ENCODE measurements at regions not wholly inside any gene's neighbourhood (a gene's known extent, or its start where the extent isn't known, plus 50 kb on each side); places are given as distances from the start of the nearest gene placed in this dataset.

DNA sequence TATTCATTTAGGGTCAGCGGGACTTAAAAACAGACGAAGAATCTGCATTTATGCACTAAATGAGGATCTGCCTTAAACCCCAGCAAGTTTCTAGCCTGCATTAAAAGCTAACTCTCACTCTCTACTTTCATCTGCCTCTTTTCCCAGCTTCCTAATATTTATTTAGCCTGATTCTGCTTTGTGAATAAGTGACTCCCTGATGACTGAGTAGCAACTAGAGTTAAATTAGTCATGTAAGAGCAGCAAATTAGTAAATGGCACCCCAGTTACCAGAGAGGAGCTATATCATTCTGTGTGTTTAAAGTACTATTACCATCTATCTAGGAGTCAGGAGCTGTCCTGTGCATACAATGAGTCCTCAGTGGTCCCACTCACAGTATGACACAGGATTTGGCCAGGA, 391.0 kb upstream of the RORA start:
- H3K4me3 Mint-ChIP-seq = no peak overlapping the region
- H3K27ac Mint-ChIP-seq = no peak overlapping the region
- TF ChIP-seq, protein P1, sequence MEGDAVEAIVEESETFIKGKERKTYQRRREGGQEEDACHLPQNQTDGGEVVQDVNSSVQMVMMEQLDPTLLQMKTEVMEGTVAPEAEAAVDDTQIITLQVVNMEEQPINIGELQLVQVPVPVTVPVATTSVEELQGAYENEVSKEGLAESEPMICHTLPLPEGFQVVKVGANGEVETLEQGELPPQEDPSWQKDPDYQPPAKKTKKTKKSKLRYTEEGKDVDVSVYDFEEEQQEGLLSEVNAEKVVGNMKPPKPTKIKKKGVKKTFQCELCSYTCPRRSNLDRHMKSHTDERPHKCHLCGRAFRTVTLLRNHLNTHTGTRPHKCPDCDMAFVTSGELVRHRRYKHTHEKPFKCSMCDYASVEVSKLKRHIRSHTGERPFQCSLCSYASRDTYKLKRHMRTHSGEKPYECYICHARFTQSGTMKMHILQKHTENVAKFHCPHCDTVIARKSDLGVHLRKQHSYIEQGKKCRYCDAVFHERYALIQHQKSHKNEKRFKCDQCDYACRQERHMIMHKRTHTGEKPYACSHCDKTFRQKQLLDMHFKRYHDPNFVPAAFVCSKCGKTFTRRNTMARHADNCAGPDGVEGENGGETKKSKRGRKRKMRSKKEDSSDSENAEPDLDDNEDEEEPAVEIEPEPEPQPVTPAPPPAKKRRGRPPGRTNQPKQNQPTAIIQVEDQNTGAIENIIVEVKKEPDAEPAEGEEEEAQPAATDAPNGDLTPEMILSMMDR (conservative IDR thresholded peaks at IDR 0.05) = no peak
- H3K4me1 Mint-ChIP-seq (ENCODE audit: unreplicated experiment) = peaks cover 8% of the 10 kb centered on the region
- H3K27me3 Mint-ChIP-seq = peaks cover 21% of the 10 kb centered on the region
- DNase-seq (ENCODE audit: extremely low spot score, unreplicated experiment) = no peak
- H3K9me3 Mint-ChIP-seq = no peaks in the 10 kb centered on the region
- no peaks in the 10 kb centered on the region for H3K36me3 Mint-ChIP-seq

DNA sequence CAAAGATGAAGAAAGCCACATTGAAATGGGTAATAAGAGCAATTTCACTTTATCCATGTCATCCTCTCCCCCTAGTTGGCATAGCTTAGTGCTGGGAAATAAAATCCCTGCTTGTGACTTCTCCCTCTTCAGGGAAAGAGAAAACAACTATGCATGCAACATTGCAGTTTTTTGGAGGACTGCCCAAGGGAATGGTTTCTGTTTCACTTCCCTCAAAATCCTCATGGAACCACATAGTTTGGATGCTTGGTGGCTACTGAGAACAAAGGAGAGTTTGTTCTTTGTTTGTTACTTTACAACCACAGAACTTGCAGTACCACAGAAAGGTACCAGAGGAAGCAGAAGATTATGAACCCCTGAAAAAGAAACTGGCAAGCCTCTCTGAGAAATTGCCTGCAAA, 384.6 kb upstream of the RORA start:
- Mint-ChIP-seq H3K27ac (no peak overlapping the region), H3K4me1 (ENCODE audit: unreplicated experiment) (no peaks in the 10 kb centered on the region), H3K9me3 (peaks cover 6% of the 10 kb centered on the region), H3K36me3 (no peaks in the 10 kb centered on the region), H3K27me3 (peaks cover 17% of the 10 kb centered on the region), H3K4me3 (no peak overlapping the region)
- TF ChIP-seq, protein P1 (conservative IDR thresholded peaks at IDR 0.05) = no peak
- no peak for DNase-seq (ENCODE audit: extremely low spot score, unreplicated experiment)

DNA sequence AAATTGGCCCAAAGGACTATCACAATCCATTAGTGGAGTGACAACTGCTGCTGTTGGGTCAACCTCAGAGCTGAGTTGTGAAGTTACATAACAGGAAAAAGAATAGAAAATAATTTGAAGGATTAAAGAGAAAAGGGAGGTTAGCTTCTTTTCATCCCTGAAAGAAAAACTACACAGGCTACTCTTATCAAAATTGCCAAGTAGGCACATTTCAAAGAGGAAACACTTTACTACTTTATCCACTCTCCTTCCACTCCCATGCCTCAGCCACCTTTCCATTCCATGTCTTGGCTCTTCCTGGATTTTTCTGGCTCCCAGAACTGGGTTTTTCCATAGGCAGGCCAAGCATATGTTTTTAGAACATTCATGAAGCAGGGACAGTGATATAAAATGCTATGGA, 384.0 kb upstream of the RORA start:
- Mint-ChIP-seq H3K4me1 (ENCODE audit: unreplicated experiment) (no peaks in the 10 kb centered on the region), H3K36me3 (no peaks in the 10 kb centered on the region), H3K27me3 (peaks cover 17% of the 10 kb centered on the region), H3K27ac (no peak overlapping the region), H3K9me3 (peaks cover 6% of the 10 kb centered on the region), H3K4me3 (no peak overlapping the region)
- TF ChIP-seq, protein P1 (conservative IDR thresholded peaks at IDR 0.05) = no peak
- DNase-seq (ENCODE audit: extremely low spot score, unreplicated experiment) = no peak

DNA sequence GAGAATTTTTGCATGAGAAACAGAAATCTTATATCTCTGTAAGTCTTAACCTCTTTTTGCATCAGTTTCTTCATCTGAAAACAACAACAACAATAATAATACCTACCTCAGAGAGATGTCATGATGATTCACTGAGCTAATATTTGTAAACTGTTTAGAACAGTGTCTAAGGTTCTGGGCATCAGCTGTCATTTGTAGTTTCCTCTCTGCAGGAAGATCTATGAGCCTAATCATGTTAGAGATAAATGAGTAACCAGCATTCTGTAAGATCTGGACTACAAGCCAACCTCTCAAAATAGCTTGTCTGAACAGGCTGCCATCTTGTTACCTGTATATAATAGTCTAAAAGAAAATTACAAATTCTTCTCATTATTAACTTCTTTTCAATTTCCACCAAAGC, 383.0 kb upstream of the RORA start:
- no peak overlapping the region for H3K27ac Mint-ChIP-seq
- H3K4me3 Mint-ChIP-seq = no peak overlapping the region
- H3K27me3 Mint-ChIP-seq = peaks cover 17% of the 10 kb centered on the region
- peaks cover 6% of the 10 kb centered on the region for H3K9me3 Mint-ChIP-seq
- TF ChIP-seq, protein P1 (conservative IDR thresholded peaks at IDR 0.05) = no peak
- H3K36me3 Mint-ChIP-seq = no peaks in the 10 kb centered on the region
- DNase-seq (ENCODE audit: extremely low spot score, unreplicated experiment) = no peak
- H3K4me1 Mint-ChIP-seq (ENCODE audit: unreplicated experiment) = no peaks in the 10 kb centered on the region

DNA sequence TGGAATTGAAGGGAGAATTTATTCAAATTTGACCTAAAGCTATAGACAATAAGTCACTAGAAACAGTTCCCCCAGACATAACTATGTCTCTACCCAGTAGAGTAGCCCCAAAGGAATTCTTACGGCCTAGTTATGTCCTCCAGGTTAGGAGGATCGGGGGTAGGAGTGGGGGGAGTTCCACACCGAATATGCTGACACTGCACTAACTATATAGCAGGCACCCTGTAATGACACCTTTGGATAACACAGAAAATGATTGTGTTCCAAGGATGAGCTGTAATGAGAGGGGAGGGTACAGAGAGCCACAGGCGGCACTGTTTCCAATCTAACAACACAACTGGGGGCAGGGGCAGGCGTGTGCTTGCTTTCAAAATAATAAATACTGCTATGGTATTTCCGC, 376.2 kb upstream of the RORA start:
- no peaks in the 10 kb centered on the region for H3K36me3 Mint-ChIP-seq
- H3K4me3 Mint-ChIP-seq = no peak overlapping the region
- H3K9me3 Mint-ChIP-seq = no peaks in the 10 kb centered on the region
- H3K4me1 Mint-ChIP-seq (ENCODE audit: unreplicated experiment) = no peaks in the 10 kb centered on the region
- TF ChIP-seq, protein P1 (conservative IDR thresholded peaks at IDR 0.05) = no peak
- no peak overlapping the region for H3K27ac Mint-ChIP-seq
- no peak for DNase-seq (ENCODE audit: extremely low spot score, unreplicated experiment)
- peaks cover 14% of the 10 kb centered on the region for H3K27me3 Mint-ChIP-seq

DNA sequence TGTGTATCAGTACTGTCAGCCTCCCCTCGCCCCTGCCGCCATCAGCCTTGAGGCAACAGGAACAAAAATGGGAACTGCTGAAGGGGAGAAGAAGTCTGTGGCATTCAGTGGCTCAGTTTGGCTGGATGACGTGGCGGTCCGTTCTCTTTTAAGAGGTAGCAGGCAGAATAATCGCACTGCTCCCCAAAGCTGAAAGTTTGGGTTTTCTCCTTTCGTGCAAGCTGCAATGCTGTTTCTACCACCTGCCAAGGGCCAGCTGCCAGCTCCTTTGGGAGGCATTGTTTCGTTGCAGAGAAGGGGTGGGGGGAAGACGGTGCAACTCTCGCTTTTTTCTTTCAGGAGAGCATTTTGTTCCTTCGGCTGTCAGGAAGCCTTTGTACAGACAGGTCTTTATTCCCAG, 369.6 kb upstream of the RORA start:
- no peaks in the 10 kb centered on the region for H3K9me3 Mint-ChIP-seq
- H3K36me3 Mint-ChIP-seq = no peaks in the 10 kb centered on the region
- DNase-seq (ENCODE audit: extremely low spot score, unreplicated experiment) = no peak
- H3K4me1 Mint-ChIP-seq (ENCODE audit: unreplicated experiment) = no peaks in the 10 kb centered on the region
- H3K27ac Mint-ChIP-seq = no peak overlapping the region
- TF ChIP-seq, protein P1 (conservative IDR thresholded peaks at IDR 0.05) = no peak
- H3K27me3 Mint-ChIP-seq = peaks cover 15% of the 10 kb centered on the region
- H3K4me3 Mint-ChIP-seq = no peak overlapping the region
